WTC11 (cell line): ENCODE measurements at regions not wholly inside any gene's neighbourhood (a gene's known extent, or its start where the extent isn't known, plus 50 kb on each side); places are given as distances from the start of the nearest gene placed in this dataset.

ENCODE experiments used
- ATAC-seq: fragments of 200-7000 bp; cut with Tn5 transposase; 2 replicates; pipeline ENCODE4 v1.10.0; 2021; ENCODE audit warnings: mild to moderate bottlenecking, moderate library complexity
- CTCF ChIA-PET: fragments of 300-600 bp; sonication (Branson Sonifier 250); formaldehyde crosslinking; loops from one replicate; lab custom pipeline; 2021; ENCODE audit warnings: antibody characterized with exemption; lab: Charles Lee
- POLR2A ChIA-PET: fragments of 350-600 bp; sonication (Branson Sonifier 250); formaldehyde crosslinking; loops from one replicate; lab custom pipeline; 2021; ENCODE audit warnings: antibody characterized with exemption; lab: Charles Lee
- DNase-seq: peaks from one replicate; pipeline ENCODE4 v3.0.0; 2021; ENCODE audit warnings: low spot score
- H3K27ac Mint-ChIP-seq: 2 replicates; pipeline ENCODE4 v1.8.0; 2021; ENCODE audit warnings: mixed read lengths
- H3K27me3 Mint-ChIP-seq: 2 replicates; pipeline ENCODE4 v1.8.0; 2021; ENCODE audit warnings: low read depth, mild to moderate bottlenecking, moderate library complexity, mixed read lengths
- H3K36me3 Mint-ChIP-seq: 2 replicates; pipeline ENCODE4 v1.8.0; 2021; ENCODE audit warnings: mixed read lengths
- H3K4me1 Mint-ChIP-seq: 2 replicates; pipeline ENCODE4 v1.8.0; 2022; ENCODE audit warnings: mixed read lengths
- H3K4me3 Mint-ChIP-seq: 2 replicates; pipeline ENCODE4 v1.8.0; 2021; ENCODE audit warnings: mild to moderate bottlenecking, moderate library complexity, mixed read lengths
- H3K9me3 Mint-ChIP-seq: 2 replicates; pipeline ENCODE4 v1.8.0; 2021; ENCODE audit warnings: mixed read lengths
- ETV6 ChIP-seq: sonication (generic); formaldehyde crosslinking; IDR thresholded peaks from 2 replicates; pipeline ENCODE4 v1.8.1; 2022; ENCODE audit warnings: mild to moderate bottlenecking, missing genetic modification reagents
- JUN ChIP-seq: sonication (generic); formaldehyde crosslinking; IDR thresholded peaks from 2 replicates; pipeline ENCODE4 v1.8.0; 2023; ENCODE audit warnings: mild to moderate bottlenecking, missing genetic modification reagents
- NFATC4 ChIP-seq: fragments of 250-450 bp; sonication (Bioruptor Pico); IDR thresholded peaks from 2 replicates; pipeline ENCODE4 v1.9.0; 2021; ENCODE audit warnings: mild to moderate bottlenecking
- NR1H2 ChIP-seq: sonication (generic); formaldehyde crosslinking; IDR thresholded peaks from 2 replicates; pipeline ENCODE4 v1.9.0; 2021; ENCODE audit warnings: mild to moderate bottlenecking, moderate library complexity, missing genetic modification reagents
- OVOL2 ChIP-seq: fragments of 250-450 bp; sonication (Bioruptor Pico); IDR thresholded peaks from 2 replicates; pipeline ENCODE4 v1.9.0; 2021; ENCODE audit warnings: mild to moderate bottlenecking, borderline replicate concordance
- SMAD3 ChIP-seq: sonication (generic); formaldehyde crosslinking; IDR thresholded peaks from 2 replicates; pipeline ENCODE4 v1.8.0; 2022; ENCODE audit warnings: missing genetic modification reagents, mild to moderate bottlenecking, borderline replicate concordance
- ZNF219 ChIP-seq: sonication (generic); formaldehyde crosslinking; IDR thresholded peaks from 2 replicates; pipeline ENCODE4 v1.8.0; 2023; ENCODE audit warnings: missing genetic modification reagents, mild to moderate bottlenecking, borderline replicate concordance
- ZNF396 ChIP-seq: fragments of 250-450 bp; sonication (Bioruptor Pico); IDR thresholded peaks from 2 replicates; pipeline ENCODE4 v1.8.0; 2021; ENCODE audit warnings: mild to moderate bottlenecking, moderate library complexity, borderline replicate concordance
- ZNF671 ChIP-seq: fragments of 250-450 bp; sonication (Bioruptor Pico); IDR thresholded peaks from 2 replicates; pipeline ENCODE4 v1.8.0; 2021; ENCODE audit warnings: mild to moderate bottlenecking
- TF ChIP-seq, protein P1 (sequence below): fragments of 250-450 bp; sonication (Bioruptor Pico); IDR thresholded peaks from 2 replicates; pipeline ENCODE4 v1.9.0; 2021; ENCODE audit warnings: mild to moderate bottlenecking, borderline replicate concordance
- TF ChIP-seq, protein P2 (sequence below): sonication (generic); formaldehyde crosslinking; conservative IDR thresholded peaks from 2 replicates; pipeline ENCODE4 v1.8.1; 2023; ENCODE audit warnings: mild to moderate bottlenecking, low read depth, missing genetic modification reagents, moderate library complexity
- TF ChIP-seq, protein P3 (sequence below): fragments of 250-450 bp; sonication (Bioruptor Pico); IDR thresholded peaks from 2 replicates; pipeline ENCODE4 v1.9.0; 2021; ENCODE audit warnings: mild to moderate bottlenecking
- TF ChIP-seq, protein P4 (sequence below): fragments of 250-450 bp; sonication (Bioruptor Pico); IDR thresholded peaks from 2 replicates; pipeline ENCODE4 v2.1.2; 2022; ENCODE audit warnings: mild to moderate bottlenecking, moderate library complexity
- TF ChIP-seq, protein P5 (sequence below): sonication (generic); formaldehyde crosslinking; IDR thresholded peaks from 2 replicates; pipeline ENCODE4 v1.8.0; 2022; ENCODE audit warnings: mild to moderate bottlenecking, missing genetic modification reagents
- TF ChIP-seq, protein P6 (sequence below): sonication (generic); formaldehyde crosslinking; IDR thresholded peaks from 2 replicates; pipeline ENCODE4 v1.8.0; 2023; ENCODE audit warnings: missing genetic modification reagents
- TF ChIP-seq, protein P7 (sequence below): sonication (generic); formaldehyde crosslinking; IDR thresholded peaks from 2 replicates; pipeline ENCODE4 v1.8.1; 2022; ENCODE audit warnings: low read depth, mild to moderate bottlenecking, moderate library complexity, missing genetic modification reagents, borderline replicate concordance
- TF ChIP-seq, protein P8 (sequence below): sonication (generic); formaldehyde crosslinking; IDR thresholded peaks from 2 replicates; pipeline ENCODE4 v1.8.0; 2022; ENCODE audit warnings: mild to moderate bottlenecking, missing genetic modification reagents
- TF ChIP-seq, protein P9 (sequence below): sonication (generic); formaldehyde crosslinking; IDR thresholded peaks from 2 replicates; pipeline ENCODE4 v1.8.1; 2022; ENCODE audit warnings: mild to moderate bottlenecking, missing genetic modification reagents, moderate library complexity, borderline replicate concordance

DNA sequence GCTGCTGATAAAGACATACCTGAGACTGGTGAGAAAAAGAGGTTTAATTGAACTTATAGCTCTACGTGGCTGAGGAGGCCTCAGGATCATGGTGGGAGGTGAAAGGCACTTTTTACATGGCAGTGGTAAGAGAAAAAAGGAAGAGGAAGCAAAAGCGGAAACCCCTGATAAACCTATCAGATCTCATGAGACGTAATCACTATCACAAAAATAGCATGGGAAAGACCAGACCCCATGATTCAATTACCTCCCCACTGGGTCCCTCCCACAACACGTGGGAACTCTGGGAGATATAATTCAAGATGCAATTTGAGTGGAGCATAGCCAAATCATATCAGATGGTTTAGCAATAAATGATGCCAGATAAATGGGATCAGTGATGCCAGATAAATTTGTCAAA, 892.0 kb upstream of the CELF2 start (continued):
- TF ChIP-seq, protein P1, sequence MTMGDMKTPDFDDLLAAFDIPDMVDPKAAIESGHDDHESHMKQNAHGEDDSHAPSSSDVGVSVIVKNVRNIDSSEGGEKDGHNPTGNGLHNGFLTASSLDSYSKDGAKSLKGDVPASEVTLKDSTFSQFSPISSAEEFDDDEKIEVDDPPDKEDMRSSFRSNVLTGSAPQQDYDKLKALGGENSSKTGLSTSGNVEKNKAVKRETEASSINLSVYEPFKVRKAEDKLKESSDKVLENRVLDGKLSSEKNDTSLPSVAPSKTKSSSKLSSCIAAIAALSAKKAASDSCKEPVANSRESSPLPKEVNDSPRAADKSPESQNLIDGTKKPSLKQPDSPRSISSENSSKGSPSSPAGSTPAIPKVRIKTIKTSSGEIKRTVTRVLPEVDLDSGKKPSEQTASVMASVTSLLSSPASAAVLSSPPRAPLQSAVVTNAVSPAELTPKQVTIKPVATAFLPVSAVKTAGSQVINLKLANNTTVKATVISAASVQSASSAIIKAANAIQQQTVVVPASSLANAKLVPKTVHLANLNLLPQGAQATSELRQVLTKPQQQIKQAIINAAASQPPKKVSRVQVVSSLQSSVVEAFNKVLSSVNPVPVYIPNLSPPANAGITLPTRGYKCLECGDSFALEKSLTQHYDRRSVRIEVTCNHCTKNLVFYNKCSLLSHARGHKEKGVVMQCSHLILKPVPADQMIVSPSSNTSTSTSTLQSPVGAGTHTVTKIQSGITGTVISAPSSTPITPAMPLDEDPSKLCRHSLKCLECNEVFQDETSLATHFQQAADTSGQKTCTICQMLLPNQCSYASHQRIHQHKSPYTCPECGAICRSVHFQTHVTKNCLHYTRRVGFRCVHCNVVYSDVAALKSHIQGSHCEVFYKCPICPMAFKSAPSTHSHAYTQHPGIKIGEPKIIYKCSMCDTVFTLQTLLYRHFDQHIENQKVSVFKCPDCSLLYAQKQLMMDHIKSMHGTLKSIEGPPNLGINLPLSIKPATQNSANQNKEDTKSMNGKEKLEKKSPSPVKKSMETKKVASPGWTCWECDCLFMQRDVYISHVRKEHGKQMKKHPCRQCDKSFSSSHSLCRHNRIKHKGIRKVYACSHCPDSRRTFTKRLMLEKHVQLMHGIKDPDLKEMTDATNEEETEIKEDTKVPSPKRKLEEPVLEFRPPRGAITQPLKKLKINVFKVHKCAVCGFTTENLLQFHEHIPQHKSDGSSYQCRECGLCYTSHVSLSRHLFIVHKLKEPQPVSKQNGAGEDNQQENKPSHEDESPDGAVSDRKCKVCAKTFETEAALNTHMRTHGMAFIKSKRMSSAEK (CRISPR knock-in tag): no peak
- TF ChIP-seq, protein P2, sequence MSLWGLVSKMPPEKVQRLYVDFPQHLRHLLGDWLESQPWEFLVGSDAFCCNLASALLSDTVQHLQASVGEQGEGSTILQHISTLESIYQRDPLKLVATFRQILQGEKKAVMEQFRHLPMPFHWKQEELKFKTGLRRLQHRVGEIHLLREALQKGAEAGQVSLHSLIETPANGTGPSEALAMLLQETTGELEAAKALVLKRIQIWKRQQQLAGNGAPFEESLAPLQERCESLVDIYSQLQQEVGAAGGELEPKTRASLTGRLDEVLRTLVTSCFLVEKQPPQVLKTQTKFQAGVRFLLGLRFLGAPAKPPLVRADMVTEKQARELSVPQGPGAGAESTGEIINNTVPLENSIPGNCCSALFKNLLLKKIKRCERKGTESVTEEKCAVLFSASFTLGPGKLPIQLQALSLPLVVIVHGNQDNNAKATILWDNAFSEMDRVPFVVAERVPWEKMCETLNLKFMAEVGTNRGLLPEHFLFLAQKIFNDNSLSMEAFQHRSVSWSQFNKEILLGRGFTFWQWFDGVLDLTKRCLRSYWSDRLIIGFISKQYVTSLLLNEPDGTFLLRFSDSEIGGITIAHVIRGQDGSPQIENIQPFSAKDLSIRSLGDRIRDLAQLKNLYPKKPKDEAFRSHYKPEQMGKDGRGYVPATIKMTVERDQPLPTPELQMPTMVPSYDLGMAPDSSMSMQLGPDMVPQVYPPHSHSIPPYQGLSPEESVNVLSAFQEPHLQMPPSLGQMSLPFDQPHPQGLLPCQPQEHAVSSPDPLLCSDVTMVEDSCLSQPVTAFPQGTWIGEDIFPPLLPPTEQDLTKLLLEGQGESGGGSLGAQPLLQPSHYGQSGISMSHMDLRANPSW (CRISPR knock-in tag): no peak
- TF ChIP-seq OVOL2 (CRISPR knock-in tag) (no peak), JUN (CRISPR knock-in tag) (no peak)

DNA sequence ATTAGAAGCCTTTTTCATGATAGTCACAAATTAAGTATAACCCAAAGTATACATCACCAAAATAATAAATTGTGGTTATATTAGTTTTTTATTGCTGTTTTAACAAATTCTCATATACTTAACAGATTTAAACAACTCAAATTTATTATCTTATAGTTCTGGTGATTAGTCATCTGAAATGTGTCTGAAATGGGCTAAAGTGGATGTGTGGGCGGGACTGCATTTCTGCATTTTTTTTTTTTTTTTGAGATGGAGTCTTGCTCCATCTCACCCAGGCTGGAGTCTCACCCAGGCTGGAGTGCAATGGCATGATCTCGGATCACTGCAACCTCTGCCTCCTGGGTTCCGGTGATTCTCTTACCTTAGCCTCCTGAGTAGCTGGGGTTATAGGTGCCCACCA, 891.5 kb upstream of the CELF2 start:
- CTCF ChIA-PET: no interaction called here
- peaks cover 4% of the 10 kb centered on the region for H3K36me3 Mint-ChIP-seq
- no peak for ATAC-seq
- TF ChIP-seq ZNF671 (CRISPR knock-in tag): no peak
- TF ChIP-seq, protein P3, sequence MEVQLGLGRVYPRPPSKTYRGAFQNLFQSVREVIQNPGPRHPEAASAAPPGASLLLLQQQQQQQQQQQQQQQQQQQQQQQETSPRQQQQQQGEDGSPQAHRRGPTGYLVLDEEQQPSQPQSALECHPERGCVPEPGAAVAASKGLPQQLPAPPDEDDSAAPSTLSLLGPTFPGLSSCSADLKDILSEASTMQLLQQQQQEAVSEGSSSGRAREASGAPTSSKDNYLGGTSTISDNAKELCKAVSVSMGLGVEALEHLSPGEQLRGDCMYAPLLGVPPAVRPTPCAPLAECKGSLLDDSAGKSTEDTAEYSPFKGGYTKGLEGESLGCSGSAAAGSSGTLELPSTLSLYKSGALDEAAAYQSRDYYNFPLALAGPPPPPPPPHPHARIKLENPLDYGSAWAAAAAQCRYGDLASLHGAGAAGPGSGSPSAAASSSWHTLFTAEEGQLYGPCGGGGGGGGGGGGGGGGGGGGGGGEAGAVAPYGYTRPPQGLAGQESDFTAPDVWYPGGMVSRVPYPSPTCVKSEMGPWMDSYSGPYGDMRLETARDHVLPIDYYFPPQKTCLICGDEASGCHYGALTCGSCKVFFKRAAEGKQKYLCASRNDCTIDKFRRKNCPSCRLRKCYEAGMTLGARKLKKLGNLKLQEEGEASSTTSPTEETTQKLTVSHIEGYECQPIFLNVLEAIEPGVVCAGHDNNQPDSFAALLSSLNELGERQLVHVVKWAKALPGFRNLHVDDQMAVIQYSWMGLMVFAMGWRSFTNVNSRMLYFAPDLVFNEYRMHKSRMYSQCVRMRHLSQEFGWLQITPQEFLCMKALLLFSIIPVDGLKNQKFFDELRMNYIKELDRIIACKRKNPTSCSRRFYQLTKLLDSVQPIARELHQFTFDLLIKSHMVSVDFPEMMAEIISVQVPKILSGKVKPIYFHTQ: no peak
- TF ChIP-seq ZNF396: no peak
- TF ChIP-seq SMAD3 (CRISPR knock-in tag): no peak
- TF ChIP-seq, protein P4, sequence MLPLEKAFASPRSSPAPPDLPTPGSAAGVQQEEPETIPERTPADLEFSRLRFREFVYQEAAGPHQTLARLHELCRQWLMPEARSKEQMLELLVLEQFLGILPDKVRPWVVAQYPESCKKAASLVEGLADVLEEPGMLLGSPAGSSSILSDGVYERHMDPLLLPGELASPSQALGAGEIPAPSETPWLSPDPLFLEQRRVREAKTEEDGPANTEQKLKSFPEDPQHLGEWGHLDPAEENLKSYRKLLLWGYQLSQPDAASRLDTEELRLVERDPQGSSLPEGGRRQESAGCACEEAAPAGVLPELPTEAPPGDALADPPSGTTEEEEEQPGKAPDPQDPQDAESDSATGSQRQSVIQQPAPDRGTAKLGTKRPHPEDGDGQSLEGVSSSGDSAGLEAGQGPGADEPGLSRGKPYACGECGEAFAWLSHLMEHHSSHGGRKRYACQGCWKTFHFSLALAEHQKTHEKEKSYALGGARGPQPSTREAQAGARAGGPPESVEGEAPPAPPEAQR (CRISPR knock-in tag): no peak
- no peak for TF ChIP-seq NFATC4
- TF ChIP-seq, protein P5, sequence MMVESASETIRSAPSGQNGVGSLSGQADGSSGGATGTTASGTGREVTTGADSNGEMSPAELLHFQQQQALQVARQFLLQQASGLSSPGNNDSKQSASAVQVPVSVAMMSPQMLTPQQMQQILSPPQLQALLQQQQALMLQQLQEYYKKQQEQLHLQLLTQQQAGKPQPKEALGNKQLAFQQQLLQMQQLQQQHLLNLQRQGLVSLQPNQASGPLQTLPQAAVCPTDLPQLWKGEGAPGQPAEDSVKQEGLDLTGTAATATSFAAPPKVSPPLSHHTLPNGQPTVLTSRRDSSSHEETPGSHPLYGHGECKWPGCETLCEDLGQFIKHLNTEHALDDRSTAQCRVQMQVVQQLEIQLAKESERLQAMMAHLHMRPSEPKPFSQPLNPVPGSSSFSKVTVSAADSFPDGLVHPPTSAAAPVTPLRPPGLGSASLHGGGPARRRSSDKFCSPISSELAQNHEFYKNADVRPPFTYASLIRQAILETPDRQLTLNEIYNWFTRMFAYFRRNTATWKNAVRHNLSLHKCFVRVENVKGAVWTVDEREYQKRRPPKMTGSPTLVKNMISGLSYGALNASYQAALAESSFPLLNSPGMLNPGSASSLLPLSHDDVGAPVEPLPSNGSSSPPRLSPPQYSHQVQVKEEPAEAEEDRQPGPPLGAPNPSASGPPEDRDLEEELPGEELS: no peak
- TF ChIP-seq, protein P6, sequence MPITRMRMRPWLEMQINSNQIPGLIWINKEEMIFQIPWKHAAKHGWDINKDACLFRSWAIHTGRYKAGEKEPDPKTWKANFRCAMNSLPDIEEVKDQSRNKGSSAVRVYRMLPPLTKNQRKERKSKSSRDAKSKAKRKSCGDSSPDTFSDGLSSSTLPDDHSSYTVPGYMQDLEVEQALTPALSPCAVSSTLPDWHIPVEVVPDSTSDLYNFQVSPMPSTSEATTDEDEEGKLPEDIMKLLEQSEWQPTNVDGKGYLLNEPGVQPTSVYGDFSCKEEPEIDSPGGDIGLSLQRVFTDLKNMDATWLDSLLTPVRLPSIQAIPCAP: no peak
- TF ChIP-seq, protein P7, sequence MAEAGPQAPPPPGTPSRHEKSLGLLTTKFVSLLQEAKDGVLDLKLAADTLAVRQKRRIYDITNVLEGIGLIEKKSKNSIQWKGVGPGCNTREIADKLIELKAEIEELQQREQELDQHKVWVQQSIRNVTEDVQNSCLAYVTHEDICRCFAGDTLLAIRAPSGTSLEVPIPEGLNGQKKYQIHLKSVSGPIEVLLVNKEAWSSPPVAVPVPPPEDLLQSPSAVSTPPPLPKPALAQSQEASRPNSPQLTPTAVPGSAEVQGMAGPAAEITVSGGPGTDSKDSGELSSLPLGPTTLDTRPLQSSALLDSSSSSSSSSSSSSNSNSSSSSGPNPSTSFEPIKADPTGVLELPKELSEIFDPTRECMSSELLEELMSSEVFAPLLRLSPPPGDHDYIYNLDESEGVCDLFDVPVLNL (CRISPR knock-in tag): no peak
- TF ChIP-seq, protein P8, sequence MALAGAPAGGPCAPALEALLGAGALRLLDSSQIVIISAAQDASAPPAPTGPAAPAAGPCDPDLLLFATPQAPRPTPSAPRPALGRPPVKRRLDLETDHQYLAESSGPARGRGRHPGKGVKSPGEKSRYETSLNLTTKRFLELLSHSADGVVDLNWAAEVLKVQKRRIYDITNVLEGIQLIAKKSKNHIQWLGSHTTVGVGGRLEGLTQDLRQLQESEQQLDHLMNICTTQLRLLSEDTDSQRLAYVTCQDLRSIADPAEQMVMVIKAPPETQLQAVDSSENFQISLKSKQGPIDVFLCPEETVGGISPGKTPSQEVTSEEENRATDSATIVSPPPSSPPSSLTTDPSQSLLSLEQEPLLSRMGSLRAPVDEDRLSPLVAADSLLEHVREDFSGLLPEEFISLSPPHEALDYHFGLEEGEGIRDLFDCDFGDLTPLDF (CRISPR knock-in tag): no peak
- no peak for TF ChIP-seq ZNF219 (CRISPR knock-in tag)
- TF ChIP-seq NR1H2 (CRISPR knock-in tag): no peak
- TF ChIP-seq ETV6: no peak
- no peak for TF ChIP-seq JUN (CRISPR knock-in tag)
- TF ChIP-seq, protein P9, sequence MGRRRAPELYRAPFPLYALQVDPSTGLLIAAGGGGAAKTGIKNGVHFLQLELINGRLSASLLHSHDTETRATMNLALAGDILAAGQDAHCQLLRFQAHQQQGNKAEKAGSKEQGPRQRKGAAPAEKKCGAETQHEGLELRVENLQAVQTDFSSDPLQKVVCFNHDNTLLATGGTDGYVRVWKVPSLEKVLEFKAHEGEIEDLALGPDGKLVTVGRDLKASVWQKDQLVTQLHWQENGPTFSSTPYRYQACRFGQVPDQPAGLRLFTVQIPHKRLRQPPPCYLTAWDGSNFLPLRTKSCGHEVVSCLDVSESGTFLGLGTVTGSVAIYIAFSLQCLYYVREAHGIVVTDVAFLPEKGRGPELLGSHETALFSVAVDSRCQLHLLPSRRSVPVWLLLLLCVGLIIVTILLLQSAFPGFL (CRISPR knock-in tag): no peak

More for the DNA sequence above, 891.5 kb upstream of the CELF2 start:
- POLR2A ChIA-PET: no interaction called here
- peaks cover 18% of the 10 kb centered on the region for H3K9me3 Mint-ChIP-seq
- peaks cover 4% of the 10 kb centered on the region for H3K4me1 Mint-ChIP-seq
- no peaks in the 10 kb centered on the region for H3K27me3 Mint-ChIP-seq
- DNase-seq: no peak
- H3K27ac Mint-ChIP-seq: no peak overlapping the region
- no peak overlapping the region for H3K4me3 Mint-ChIP-seq
